GM03348 (cell line): ENCODE measurements at regions not wholly inside any gene's neighbourhood (a gene's known extent, or its start where the extent isn't known, plus 50 kb on each side); places are given as distances from the start of the nearest gene placed in this dataset.
A peak's percentile ranks its signal among the peaks of the same experiment; 100 is the strongest.

ENCODE experiments used
- DNase-seq: peaks from one replicate; pipeline ENCODE4 v3.0.0; 2012; ENCODE audit warnings: low spot score

GRCh38 chr11:128407962-128408361 is 179.4 kb downstream of the ETS1 start:
- DNase-seq = peak; percentile 22

- no peak for DNase-seq
These were observed 181.4 kb downstream of the ETS1 start for GRCh38 chr11:128405714-128406662.

GRCh38 chr11:128405112-128405511 is 182.2 kb downstream of the ETS1 start:
- DNase-seq = no peak

GRCh38 chr11:128404437-128404836 is 182.9 kb downstream of the ETS1 start:
- DNase-seq = no peak

- peak; percentile 59 for DNase-seq
These were observed 186.8 kb downstream of the ETS1 start for GRCh38 chr11:128400382-128401203.

GRCh38 chr11:128399251-128400121 is 187.9 kb downstream of the ETS1 start:
- peak; percentile 51 for DNase-seq

- no peak for DNase-seq
These were observed 188.7 kb downstream of the ETS1 start for GRCh38 chr11:128398517-128399250.

GRCh38 chr11:128397362-128397761 is 190.0 kb downstream of the ETS1 start:
- DNase-seq = no peak

- DNase-seq = no peak
These were observed 192.8 kb downstream of the ETS1 start for GRCh38 chr11:128394431-128395089.

GRCh38 chr11:128392259-128392658 is 195.1 kb downstream of the ETS1 start:
- no peak for DNase-seq

- DNase-seq = no peak
These were observed 195.5 kb downstream of the ETS1 start for GRCh38 chr11:128391811-128392210.

GRCh38 chr11:128390246-128390645 is 197.1 kb downstream of the ETS1 start:
- DNase-seq = no peak

GRCh38 chr11:128389461-128389976 is 197.8 kb downstream of the ETS1 start:
- DNase-seq = no peak

- DNase-seq = no peak
These were observed 199.0 kb downstream of the ETS1 start for GRCh38 chr11:128388206-128388815.

GRCh38 chr11:128379587-128380580 is 207.5 kb downstream of the ETS1 start:
- no peak for DNase-seq

GRCh38 chr11:128375961-128376360 is 211.4 kb downstream of the ETS1 start:
- no peak for DNase-seq

GRCh38 chr11:128374026-128374425 is 213.3 kb downstream of the ETS1 start:
- DNase-seq = no peak

- DNase-seq = no peak
These were observed 214.4 kb downstream of the ETS1 start for GRCh38 chr11:128372977-128373376.

GRCh38 chr11:128367573-128367972 is 219.8 kb downstream of the ETS1 start:
- no peak for DNase-seq
